ENCODE measurements at regions not wholly inside any gene's neighbourhood (a gene's known extent, or its start where the extent isn't known, plus 50 kb on each side); places are given as distances from the start of the nearest gene placed in this dataset.
"Not testable (repeated sequence)": the region's sequence is repeated elsewhere in the genome, so short reads cannot be mapped to it uniquely, and the experiment has no call there.

DNA sequence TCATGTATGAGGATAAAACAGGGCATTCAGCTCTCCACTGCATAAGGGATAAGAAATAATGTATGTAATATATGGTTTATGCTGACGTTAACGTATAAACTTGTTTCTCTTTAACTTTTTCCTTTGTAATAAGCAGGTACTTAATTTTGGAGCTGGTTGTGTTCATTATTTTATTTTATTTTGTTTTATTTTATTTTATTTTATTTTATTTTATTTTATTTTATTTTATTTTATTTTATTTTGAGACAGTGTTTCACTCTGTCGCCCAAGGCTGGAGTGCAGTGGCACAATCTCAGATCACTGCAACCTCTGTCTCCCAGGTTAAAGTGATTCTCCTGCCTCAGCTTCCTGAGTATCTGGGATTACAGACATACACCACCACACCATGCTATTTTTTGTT lies 1932.6 kb upstream of the TENM3 start:
- no peak for DNase-seq (ENCODE audit: low read depth in 3 of 3, low spot score in 1 of 3)

DNA sequence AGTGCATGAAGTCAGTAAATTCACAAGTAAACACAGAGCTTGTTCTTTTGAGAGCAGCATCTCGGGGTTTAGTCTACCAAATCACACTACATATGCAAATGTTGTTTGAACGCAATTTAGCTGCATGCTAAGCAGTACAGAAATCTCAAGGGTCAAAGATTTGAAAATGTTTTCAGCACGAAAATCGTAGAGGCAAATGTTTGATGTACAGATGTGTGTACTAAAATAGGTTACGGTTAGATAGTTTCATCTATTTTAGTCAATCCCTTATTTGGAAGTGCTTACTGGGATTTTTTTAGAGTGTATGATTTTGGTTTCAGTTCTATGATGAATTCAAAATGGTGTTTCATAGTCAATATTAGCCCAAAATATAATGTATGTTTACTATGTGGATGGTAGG lies 1928.2 kb upstream of the TENM3 start:
- DNase-seq (ENCODE audit: low read depth in 3 of 3, low spot score in 1 of 3), result no peak

DNA sequence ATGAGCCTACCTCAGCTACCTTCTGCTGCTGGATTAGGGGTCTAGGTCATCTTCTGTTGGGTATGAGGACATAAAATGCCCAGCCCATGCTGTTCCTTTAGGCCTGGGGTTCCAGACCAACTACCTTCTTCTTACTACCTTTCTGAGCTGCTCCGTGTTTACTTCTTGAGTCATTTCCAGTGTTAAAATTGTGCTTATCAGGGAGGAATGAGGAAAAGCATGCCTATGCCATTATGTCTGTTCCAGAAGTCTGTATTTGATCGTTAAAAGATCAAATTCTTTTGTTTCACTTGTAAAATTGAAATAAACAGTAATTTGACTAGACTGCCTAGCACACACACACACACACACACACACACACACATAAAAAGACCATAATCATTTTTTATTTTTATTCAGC lies 1912.7 kb upstream of the TENM3 start:
- no peak for DNase-seq (ENCODE audit: low read depth in 3 of 3, low spot score in 1 of 3)

DNA sequence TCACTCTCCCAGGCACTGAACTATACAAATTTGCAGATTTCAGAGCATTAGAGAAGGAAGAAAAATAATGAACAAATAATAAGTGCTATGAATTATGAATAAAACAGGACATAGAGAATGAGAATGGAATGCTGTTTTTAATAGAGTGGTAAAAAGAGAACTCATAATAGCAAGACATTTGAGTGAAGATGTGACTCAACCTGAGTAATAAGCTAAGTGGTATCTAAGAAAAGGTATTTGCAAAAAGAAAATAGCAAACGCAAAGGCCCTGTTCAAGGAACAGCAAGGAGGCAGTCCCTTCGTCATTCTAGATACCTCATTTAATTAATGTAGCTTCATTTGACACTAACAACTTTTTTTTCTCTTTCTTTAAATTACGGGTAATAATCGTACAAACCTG lies 1910.0 kb upstream of the TENM3 start:
- DNase-seq (ENCODE audit: low read depth in 3 of 3, low spot score in 1 of 3), result no peak

DNA sequence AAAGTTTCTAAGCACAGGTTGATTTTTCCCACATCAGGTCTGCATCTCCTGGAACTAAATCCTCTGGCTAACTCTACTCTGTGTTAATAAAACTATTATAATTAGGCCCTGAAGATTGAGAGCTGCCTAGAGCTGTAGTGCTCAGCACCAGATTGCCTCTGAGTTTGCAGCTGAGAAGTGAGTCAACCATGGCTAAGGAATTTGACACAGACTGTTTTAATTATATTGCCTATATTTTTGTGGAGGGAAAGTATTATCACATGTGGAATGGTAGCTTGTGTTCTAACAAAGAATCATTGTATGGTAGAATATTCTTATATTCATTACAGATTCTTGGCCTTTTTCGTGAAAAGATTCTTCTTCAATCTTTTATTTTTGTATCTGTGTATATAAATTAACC lies 1907.6 kb upstream of the TENM3 start:
- DNase-seq (ENCODE audit: low read depth in 3 of 3, low spot score in 1 of 3), result no peak

DNA sequence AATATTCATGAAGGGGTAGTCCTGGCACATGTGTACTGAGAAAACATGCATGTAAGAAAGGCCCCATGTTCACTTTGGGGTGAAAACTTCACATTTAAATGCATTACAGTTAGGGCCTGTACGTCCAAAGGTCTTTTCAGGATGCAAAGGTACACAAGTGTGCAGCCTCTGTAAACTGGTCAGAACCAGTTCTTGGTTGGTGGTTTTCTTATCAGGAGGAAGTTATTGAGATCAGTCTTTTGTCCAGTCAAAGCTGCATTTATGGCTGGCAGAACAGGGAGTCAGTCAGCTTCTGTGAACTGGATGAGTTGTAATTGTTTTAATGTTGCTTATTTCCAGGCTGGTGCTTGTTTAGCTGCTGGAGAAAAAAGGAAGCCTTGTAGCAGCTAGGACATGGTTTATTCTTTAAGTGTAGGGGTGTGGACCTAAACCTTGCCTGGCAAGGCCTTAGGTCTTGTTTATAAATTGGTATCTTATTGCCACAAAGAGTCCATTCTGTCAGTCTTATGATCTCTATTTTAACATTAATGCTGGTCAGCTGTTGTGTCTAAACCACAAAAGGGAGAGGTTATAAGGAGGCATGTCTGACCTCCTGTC lies 1906.6 kb upstream of the TENM3 start:
- DNase-seq (ENCODE audit: low read depth in 3 of 3, low spot score in 1 of 3), result no peak

DNA sequence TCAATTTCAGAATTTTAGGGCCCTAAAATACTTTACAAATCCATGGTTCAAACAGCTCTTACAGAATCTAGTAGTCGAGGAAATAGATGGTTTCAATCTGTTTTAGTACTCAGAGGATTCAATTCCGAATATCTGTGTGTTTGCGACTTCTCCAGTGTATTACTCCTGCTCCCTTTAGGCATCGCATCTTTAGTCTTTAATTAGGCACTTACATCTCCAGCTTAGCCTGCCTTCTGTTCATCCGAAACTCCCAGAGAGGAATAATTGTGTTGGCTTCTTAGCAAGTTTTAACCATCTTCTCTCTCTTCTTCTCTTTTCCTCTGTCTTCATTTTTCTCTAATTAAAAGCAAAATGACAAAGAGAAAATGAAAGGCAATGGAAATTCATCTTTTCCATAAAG lies 1901.3 kb upstream of the TENM3 start:
- DNase-seq (ENCODE audit: low read depth in 3 of 3, low spot score in 1 of 3), result no peak

DNA sequence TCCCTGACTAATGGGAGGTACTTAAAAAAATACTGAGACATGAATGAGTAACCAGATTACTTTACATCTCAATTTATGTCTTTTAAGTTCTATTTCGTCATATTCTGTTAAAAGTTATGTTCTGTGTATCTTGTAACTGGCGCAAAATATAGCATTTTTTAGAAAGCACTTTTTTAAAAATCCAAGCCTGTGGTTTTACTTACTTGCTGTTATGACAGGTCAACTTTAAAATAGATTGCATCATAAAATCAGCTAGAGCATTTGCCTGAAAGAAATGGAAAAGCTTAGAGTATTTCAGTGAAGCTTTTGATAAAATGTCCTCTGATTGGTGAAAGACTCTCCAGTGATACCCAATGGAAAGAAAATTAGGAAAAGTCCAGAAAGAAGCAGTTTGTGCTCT lies 1892.3 kb upstream of the TENM3 start:
- DNase-seq (ENCODE audit: low read depth in 3 of 3, low spot score in 1 of 3), result no peak

DNA sequence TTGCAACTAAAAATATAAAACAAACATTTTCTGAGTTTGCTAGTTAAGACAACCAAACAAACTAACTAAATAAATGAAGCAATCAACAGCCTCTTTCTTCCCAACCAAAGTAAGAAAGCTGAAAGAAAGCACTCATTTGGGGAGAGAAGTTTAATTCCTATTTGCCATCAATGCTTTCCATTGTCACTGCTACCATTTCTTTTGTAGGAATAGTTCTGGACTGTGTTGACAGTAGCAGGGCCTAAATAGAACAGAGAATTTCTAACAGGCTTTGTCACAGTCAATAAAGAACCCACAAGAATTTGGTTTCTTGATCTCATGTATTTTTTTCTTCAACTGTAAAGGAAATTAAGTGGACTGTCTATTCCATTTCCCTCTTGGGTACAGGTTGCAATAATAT lies 1886.4 kb upstream of the TENM3 start:
- DNase-seq (ENCODE audit: low read depth in 3 of 3, low spot score in 1 of 3), result no peak

DNA sequence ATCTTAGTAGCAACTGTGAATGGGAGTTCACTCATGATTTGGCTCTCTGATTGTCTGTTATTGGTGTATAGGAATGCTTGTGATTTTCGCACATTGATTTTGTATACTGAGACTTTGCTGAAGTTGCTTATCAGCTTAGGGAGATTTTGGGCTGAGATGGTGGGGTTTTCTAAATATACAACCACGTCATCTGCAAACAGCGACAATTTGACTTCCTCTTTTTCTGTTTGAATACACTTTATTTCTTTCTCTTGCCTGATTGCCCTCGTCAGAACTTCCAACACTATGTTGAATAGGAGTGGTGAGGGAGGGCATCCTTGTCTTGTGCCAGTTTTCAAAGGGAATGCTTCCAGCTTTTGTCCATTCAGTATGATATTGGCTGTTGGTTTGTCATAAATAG lies 1883.1 kb upstream of the TENM3 start:
- not testable (repeated sequence) for DNase-seq (ENCODE audit: low read depth in 3 of 3, low spot score in 1 of 3)

DNA sequence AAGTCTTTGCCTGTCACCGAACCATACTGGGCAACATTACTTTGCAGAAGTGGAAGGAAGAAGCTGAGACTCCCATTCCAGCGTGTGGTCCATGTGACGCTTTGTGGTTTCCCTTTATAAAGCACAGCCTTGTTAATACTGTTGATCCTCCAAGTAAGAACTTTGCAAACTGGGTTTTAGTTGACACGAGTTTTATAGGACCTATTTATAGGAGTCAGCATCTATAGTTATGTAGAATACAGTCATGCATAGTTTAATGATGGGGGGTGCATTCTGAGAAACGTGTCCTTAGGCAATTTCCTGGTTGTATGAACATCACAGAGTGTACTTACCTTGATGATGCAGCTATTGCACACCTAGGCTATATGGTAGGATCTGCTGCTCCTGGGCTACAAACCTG lies 1879.4 kb upstream of the TENM3 start:
- DNase-seq (ENCODE audit: low read depth in 3 of 3, low spot score in 1 of 3), result no peak

DNA sequence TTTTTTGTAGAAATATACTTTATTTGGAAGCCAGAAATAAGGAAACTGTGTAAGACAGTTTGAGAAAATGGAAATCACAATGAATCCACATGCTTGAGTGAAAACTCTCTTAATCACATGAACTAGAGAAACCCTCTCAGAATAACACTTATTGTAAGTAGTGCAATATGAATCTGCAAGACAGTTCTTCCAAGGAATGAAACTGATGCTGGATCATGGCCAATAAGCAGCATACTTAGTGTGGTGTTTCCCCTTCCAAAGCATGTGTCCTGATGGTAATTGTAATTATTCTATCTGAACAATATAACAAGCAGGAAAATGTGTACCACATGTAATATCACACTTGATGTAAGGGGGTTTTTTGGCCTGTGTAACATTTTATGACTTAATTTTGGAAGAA lies 1870.5 kb upstream of the TENM3 start:
- no peak for DNase-seq (ENCODE audit: low read depth in 3 of 3, low spot score in 1 of 3)

DNA sequence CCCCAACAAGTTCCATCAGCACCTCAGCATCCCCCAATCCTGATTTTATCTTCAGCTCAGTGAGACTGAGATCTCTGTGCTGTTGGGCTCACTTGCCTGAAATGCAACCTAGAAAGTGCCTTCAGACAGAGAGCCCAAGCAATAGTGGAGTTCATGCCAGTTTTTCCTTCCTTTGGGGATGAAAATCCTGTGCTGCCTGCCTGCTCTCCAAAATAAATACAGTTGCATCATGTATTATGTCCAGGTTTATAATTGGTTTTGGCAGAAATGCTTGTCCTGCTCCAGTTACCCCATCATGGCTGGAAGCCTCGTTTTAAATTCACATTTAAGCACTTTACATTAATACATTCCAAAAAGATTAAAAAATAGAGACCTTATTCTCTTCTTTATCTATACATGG lies 1865.5 kb upstream of the TENM3 start:
- DNase-seq (ENCODE audit: low read depth in 3 of 3, low spot score in 1 of 3), result no peak

DNA sequence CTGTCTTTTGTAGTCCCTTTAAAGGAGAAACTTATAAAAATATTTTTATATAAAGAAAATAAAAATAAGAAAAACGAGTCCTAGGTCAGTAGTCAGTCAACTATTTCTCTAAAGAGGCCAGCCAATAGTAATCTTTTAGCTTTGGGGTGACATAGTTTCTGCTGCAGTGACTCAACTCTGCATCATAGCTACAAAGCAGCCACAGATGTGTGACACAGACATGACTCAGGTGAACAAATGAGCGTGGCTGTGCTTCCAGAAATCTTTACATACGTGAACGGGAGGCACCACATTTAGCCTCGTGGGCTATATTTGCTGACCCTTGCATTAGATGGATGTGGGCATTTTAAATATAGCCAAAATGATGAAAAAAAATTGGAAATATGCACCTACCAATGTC lies 1862.5 kb upstream of the TENM3 start:
- no peak for DNase-seq (ENCODE audit: low read depth in 3 of 3, low spot score in 1 of 3)

DNA sequence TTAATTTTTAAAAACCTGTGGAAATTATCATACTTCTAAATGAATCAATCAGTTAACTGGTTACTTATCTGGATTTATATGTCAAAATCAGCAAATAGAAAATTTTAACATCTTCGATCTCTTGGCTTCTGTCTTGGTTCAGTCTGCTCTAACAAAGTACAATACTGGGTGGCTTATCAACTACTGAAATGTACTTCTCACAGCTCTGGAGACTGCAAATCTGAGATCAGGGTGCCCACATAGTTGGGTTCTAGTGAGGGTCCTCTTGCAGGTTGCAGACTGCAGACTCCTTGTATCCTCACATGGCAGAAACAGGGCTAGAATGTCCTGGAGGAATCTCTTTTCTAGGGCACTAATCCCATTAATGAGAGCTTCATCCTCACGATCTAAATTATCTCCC lies 1851.6 kb upstream of the TENM3 start:
- no peak for DNase-seq (ENCODE audit: low read depth in 3 of 3, low spot score in 1 of 3)

DNA sequence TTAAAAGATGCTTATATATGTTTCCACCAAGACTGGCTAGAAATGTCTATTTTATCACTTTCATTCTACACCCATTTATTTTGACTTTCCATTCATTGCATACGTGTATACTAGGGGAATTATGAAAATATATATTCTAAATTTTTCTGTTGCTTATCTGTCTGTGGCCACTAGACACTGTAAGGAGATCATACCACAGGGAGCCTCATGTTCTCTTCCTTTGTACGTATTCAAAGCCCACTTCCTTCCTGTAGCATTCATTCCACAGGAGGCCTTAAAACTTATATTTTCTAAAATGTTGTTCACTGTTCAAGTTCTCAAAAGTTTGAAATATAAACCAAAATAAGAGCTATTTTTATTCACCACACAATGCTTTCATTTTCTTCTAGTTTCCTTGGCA lies 1848.9 kb upstream of the TENM3 start:
- DNase-seq (ENCODE audit: low read depth in 3 of 3, low spot score in 1 of 3), result no peak

DNA sequence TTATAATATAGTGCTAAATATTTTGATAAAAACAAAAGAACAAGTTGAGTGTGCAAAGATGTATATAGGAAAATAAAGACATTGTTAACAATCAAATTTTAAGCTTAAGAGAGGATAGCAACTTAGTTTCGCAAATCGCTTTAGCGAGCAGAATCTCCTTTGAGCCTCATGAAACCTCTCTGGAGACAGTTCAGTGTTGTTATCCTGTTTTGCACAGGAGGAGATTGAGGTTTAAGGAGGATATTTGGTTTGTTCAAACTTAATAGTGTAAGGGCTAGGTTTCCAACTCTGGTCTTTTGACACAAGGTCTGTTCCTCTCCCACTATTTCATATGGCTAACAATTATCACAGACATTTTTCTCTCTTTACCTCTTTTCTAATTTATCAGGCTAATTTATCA lies 1848.5 kb upstream of the TENM3 start:
- no peak for DNase-seq (ENCODE audit: low read depth in 3 of 3, low spot score in 1 of 3)

DNA sequence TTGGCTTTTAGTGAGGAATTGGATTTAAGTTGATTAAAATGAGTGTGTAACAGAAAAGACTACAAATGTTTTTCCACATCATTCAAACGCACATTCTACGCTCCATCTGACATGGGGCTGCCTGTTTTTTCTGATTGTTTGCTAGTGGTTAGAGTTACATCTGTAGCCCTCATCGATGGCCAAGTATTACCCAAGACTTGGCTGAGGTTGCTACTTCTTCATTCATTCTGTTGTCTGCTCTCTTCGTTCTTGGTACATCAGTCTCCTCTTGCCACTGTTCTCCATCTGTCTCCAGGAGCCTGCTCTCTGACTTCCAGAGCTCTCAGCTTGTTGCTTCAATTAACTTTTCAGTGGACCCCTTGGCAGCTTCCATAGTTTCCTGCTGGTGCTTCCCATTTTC lies 1844.6 kb upstream of the TENM3 start:
- DNase-seq (ENCODE audit: low read depth in 3 of 3, low spot score in 1 of 3), result no peak

DNA sequence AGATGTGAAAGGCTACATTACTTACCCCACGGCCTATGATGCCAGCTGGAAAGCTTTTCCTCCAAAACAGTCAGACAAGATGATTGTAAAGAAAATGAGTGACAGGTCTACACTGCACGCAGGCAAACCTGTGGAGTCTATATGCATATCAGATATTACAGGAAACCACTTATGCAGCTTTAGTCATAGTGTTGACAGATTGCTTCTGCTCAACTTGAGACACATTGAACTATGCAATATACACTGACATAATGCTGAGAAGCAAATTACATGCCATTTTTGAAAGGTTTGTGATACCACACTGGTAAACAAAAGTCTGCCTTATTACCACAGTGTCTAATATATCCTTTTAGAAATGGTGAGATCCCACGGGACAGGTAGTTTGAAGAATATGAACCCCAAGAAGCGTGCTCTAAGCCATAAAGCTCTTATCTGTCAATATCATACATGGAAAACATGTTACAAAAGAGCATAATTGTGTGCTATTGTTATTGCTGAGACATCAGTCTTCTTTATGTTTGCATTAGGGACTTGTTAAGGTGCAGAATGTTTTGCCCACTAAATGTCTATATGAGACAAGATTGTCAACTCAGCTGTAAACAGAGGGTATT lies 1835.8 kb upstream of the TENM3 start:
- DNase-seq (ENCODE audit: low read depth in 3 of 3, low spot score in 1 of 3), result no peak

DNA sequence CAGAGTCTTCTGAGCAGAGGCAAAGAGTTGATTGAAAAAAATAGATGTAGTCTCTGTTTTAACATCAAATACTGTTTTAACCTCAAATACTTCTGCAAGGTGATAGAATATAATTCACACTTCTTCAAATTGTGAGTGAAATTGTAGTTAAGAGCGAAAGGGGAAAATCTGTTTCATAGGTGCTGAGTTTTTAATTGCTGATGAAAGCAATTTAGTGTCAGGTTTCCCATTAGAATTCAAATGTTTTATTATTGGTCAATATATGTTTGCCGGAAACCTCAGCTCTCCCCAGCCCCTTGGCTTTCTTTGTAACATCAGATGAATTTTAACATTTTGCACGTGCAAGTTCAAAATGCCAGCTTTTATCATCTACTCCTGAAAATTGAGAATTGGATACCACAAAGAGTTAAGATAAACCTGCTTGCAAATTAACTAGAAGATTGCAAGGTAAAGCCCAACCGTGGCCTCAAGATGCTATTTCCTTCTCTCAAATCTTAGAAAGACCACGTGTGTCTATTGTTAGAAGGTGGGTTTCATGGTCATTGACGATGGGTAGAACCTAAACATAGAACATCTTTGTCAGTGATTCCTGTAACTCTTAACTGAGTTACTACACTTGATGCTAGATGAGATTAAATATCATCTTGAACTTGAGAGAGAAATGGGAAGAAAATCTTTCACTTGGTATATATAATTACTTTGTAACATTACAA lies 1824.2 kb upstream of the TENM3 start:
- no peak for DNase-seq (ENCODE audit: low read depth in 3 of 3, low spot score in 1 of 3)

DNA sequence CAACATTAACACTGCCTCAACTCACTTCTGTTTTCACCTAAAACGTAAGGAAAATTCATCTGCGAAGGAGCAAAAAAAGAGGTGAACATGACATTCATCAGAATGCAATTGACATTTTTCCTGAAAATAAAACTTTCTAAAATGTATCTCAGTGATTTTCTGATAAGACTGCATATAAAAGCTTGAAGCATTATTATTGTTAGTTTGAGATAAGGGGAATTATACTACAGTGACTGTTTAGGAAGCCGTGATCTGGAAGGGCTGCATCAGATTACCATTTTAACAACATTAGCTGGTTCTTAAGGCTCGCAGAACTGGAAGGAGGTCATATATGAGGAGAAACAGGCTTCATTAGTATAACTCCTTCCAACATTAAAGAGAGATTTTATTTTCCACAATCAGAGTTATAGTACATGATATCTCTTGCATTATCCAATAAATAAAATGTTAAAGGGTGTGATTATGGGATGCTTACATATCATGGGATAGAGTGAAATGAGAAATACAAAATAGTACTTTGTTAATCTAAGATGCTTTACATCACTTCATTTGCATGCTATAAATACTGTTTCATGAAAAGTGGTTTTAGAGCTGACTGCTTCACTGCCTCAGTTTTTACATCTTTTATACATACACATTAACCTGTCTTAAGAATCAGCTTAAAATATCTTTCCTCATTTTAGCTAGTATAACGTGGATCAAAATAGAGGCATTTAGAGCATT lies 1820.1 kb upstream of the TENM3 start:
- no peak for DNase-seq (ENCODE audit: low read depth in 3 of 3, low spot score in 1 of 3)

DNA sequence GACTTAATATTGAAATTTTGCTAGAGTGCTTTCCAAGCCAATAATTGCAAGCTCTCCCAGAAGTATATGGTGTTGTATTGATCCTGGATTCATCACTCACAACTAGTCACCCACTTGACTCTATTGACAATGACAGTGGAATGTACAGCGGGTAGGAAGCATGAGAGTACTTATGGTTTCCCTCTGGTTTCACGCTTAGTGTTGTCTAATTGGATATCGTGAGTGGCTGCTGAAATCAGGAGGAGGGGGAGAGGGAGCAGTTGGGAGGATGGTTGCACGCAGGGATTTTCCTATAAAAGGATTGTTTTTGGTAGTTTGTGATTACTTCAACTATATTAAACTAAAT lies 1819.5 kb upstream of the TENM3 start:
- no peak for DNase-seq (ENCODE audit: low read depth in 3 of 3, low spot score in 1 of 3)
